ENCODE measurements at regions not wholly inside any gene's neighbourhood (a gene's known extent, or its start where the extent isn't known, plus 50 kb on each side); places are given as distances from the start of the nearest gene placed in this dataset.

DNA sequence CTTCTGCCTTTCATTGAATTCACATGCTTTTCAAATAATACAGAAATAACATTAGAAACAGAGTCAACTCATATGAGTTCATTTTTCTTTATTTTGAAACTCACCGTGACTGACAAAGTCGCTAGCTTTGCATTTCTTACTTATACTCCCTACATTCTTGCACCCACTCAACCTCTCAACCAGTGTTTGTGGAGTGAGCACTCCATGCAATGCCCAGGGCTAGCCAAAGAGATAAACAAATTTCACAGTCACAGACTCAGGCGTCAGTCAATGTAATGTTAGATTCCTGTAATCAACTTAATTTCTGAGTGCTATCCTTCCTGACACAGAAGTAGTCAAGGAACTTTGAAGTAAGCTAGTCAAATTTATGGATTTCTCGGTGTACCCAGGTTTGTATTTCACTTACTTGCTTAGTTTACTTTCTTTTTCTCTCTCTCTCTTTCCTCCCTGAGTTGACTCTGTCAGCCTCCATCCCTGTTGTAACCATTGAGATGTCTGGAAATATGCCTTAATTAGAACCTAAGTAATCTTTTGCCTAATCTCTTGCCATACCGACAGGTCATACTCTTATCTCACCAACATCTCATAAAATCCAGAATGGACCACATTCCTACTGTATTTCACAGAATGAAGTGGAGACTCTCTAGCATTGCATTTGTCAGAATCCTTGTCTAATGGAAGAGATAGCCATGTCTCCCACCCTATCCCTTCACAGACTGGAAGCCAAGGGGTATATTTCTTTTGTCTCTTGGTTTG lies 413.0 kb downstream of the AEBP2 start:
- DNase-seq (ENCODE audit: low read depth, low spot score) = no peak
- TF ChIP-seq EZH2 (IDR thresholded peaks at IDR 0.05) (no peak), POLR2AphosphoS5 (IDR thresholded peaks at IDR 0.05; ENCODE audit: borderline replicate concordance, low read depth, low read length) (no peak), FOXP2 (optimal IDR thresholded peaks at IDR 0.05; ENCODE audit: control extremely low read depth, extremely low read length, insufficient read depth) (no peak)
- H3K4me3 ChIP-seq = no peak overlapping the region
- no peak overlapping the region for H3K27ac ChIP-seq
- H3K9ac ChIP-seq (ENCODE audit: insufficient read length) = no peak overlapping the region
- no peaks in the 10 kb centered on the region for H3K9me3 ChIP-seq (ENCODE audit: low read depth, low read length)
- H3K36me3 ChIP-seq (ENCODE audit: insufficient read depth, low read length) = no peaks in the 10 kb centered on the region

DNA sequence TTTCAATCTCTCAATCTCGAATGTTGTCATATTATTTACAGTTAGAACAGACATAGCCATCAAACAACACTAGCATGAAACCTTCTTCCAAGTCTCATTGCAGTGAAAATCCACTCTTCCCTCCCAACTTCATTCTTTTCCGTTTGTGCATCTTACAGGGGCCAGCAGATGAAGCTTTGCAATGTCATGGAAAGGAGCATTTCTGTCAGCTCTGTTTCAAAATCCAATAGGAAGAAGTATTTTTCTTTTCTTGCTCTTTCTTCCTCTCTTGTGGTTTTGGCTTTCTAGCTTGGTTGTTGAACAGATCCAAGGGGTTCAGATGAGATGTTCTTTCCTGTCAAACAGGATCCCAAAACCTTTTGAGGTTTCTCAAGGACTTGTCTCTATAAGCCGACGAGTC lies 416.6 kb downstream of the AEBP2 start:
- no peak for TF ChIP-seq FOXP2 (optimal IDR thresholded peaks at IDR 0.05; ENCODE audit: control extremely low read depth, extremely low read length, insufficient read depth)
- TF ChIP-seq POLR2AphosphoS5 (IDR thresholded peaks at IDR 0.05; ENCODE audit: borderline replicate concordance, low read depth, low read length) = no peak
- TF ChIP-seq EZH2 (IDR thresholded peaks at IDR 0.05) = no peak
- no peaks in the 10 kb centered on the region for H3K36me3 ChIP-seq (ENCODE audit: insufficient read depth, low read length)
- DNase-seq (ENCODE audit: low read depth, low spot score) = no peak
- no peak overlapping the region for H3K9ac ChIP-seq (ENCODE audit: insufficient read length)
- H3K9me3 ChIP-seq (ENCODE audit: low read depth, low read length) = no peaks in the 10 kb centered on the region
- H3K27ac ChIP-seq = no peak overlapping the region
- no peak overlapping the region for H3K4me3 ChIP-seq

DNA sequence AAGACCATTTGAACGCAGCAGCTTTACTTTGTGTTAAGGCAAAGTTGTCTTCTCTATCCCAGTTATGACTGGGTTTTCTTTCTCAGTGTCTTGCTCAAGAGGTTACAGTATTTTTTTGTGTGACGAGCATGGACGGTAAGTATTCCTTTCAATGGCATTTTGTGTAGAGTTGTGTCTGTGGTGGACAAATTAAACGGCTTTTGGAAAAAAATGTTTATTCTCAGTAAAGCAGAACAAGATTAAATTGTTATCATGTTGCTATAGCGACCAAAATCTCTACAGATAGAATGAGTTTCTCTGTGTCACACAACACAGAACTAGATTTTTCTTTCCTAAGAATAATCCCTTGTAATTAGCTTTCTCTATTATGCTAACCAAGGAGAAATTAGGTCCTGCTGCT lies 417.1 kb downstream of the AEBP2 start:
- TF ChIP-seq EZH2 (IDR thresholded peaks at IDR 0.05) = no peak
- no peak for TF ChIP-seq POLR2AphosphoS5 (IDR thresholded peaks at IDR 0.05; ENCODE audit: borderline replicate concordance, low read depth, low read length)
- no peak for TF ChIP-seq FOXP2 (optimal IDR thresholded peaks at IDR 0.05; ENCODE audit: control extremely low read depth, extremely low read length, insufficient read depth)
- Histone ChIP-seq H3K36me3 (ENCODE audit: insufficient read depth, low read length) (no peaks in the 10 kb centered on the region), H3K4me3 (no peak overlapping the region), H3K9me3 (ENCODE audit: low read depth, low read length) (no peaks in the 10 kb centered on the region), H3K9ac (ENCODE audit: insufficient read length) (no peak overlapping the region), H3K27ac (no peak overlapping the region)
- DNase-seq (ENCODE audit: low read depth, low spot score) = no peak

DNA sequence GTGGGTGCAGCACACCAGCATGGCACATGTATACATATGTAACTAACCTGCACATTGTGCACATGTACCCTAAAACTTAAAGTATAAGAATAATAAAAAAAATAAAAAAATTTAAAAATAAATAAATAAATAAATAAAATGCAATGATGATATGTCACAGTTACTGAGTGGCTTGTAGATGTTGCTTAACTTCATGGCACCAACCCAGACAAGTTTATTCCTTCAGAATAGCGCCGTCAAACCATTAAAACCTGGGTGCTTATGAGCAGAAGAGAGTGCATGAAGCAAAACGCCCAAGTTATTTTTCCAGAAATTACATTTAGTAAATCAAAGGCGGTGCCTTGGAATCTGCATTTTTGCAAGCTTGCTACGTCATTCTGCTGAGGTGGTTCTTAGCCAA lies 417.9 kb downstream of the AEBP2 start:
- DNase-seq (ENCODE audit: low read depth, low spot score) = no peak
- H3K4me3 ChIP-seq = no peak overlapping the region
- no peak for TF ChIP-seq POLR2AphosphoS5 (IDR thresholded peaks at IDR 0.05; ENCODE audit: borderline replicate concordance, low read depth, low read length)
- TF ChIP-seq EZH2 (IDR thresholded peaks at IDR 0.05) = no peak
- TF ChIP-seq FOXP2 (optimal IDR thresholded peaks at IDR 0.05; ENCODE audit: control extremely low read depth, extremely low read length, insufficient read depth) = no peak

DNA sequence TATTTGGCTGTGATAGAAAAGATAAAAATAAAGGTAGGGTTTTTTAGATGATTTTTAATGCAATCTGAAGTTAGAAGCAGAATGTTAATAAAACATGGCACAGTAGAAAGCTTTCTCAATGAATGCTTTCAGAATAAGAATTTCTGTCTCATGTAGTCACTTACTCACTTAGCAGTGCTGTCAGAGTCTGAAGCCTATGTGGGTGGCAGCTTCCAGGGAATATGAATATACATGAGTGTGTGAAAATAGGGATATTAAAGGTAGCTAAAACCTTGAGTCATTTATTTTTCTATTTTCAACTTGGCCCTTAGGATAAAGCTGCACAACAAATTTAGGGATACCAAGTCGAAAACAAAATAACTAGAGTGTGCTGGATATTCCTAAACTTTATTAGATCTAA lies 427.9 kb downstream of the AEBP2 start:
- no peak for DNase-seq (ENCODE audit: low read depth, low spot score)
- TF ChIP-seq EZH2 (IDR thresholded peaks at IDR 0.05) (no peak), POLR2AphosphoS5 (IDR thresholded peaks at IDR 0.05; ENCODE audit: borderline replicate concordance, low read depth, low read length) (no peak), FOXP2 (optimal IDR thresholded peaks at IDR 0.05; ENCODE audit: control extremely low read depth, extremely low read length, insufficient read depth) (no peak)
- no peaks in the 10 kb centered on the region for H3K9me3 ChIP-seq (ENCODE audit: low read depth, low read length)
- H3K9ac ChIP-seq (ENCODE audit: insufficient read length) = no peak overlapping the region
- H3K36me3 ChIP-seq (ENCODE audit: insufficient read depth, low read length) = no peaks in the 10 kb centered on the region
- H3K27ac ChIP-seq = no peak overlapping the region
- no peak overlapping the region for H3K4me3 ChIP-seq

More for the DNA sequence above, 417.9 kb downstream of the AEBP2 start:
- Histone ChIP-seq H3K27ac (no peak overlapping the region), H3K9ac (ENCODE audit: insufficient read length) (no peak overlapping the region), H3K9me3 (ENCODE audit: low read depth, low read length) (no peaks in the 10 kb centered on the region), H3K36me3 (ENCODE audit: insufficient read depth, low read length) (no peaks in the 10 kb centered on the region)

DNA sequence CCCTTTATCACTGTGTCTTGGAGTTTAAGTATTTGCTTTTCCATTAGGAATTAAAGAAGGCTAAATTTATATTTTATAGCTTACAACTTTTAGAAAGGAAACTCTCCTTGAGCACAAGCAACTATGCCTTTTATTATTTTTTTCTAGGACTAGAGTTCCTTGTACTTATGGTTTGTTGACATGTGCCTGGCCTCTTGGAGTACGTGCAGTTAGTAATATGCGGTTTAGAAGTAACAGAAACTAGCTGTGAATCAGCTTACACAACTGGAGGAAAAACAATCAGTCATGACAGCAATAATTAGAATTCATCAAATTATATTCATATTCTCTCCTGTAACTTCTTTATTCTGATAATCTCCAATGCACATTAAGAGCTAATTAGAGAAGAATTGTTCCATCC lies 428.7 kb downstream of the AEBP2 start:
- Histone ChIP-seq H3K4me3 (no peak overlapping the region), H3K27ac (no peak overlapping the region), H3K9ac (ENCODE audit: insufficient read length) (no peak overlapping the region), H3K36me3 (ENCODE audit: insufficient read depth, low read length) (no peaks in the 10 kb centered on the region), H3K9me3 (ENCODE audit: low read depth, low read length) (no peaks in the 10 kb centered on the region)
- TF ChIP-seq POLR2AphosphoS5 (IDR thresholded peaks at IDR 0.05; ENCODE audit: borderline replicate concordance, low read depth, low read length) (no peak), FOXP2 (optimal IDR thresholded peaks at IDR 0.05; ENCODE audit: control extremely low read depth, extremely low read length, insufficient read depth) (no peak), EZH2 (IDR thresholded peaks at IDR 0.05) (no peak)
- DNase-seq (ENCODE audit: low read depth, low spot score) = no peak

DNA sequence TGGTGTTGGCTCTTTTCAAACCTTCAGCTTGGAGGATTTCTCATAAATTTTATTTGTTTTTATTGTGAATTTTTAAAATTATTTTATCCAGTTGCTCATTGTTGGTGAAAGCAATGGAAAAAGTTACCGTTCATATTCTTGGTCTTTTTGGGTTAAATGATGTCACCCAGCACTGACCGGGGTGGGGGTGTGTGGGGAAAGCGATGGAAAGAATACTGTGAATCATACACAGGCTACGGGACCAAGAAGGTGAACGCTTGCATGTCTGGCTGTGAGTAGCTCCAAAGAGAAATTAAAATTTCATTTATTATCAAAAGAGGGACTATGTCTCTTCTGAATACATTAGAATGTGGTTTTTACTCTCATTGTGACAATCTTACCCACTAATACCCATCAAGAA lies 430.1 kb downstream of the AEBP2 start:
- no peak for DNase-seq (ENCODE audit: low read depth, low spot score)
- TF ChIP-seq FOXP2 (optimal IDR thresholded peaks at IDR 0.05; ENCODE audit: control extremely low read depth, extremely low read length, insufficient read depth) (no peak), POLR2AphosphoS5 (IDR thresholded peaks at IDR 0.05; ENCODE audit: borderline replicate concordance, low read depth, low read length) (no peak), EZH2 (IDR thresholded peaks at IDR 0.05) (no peak)
- H3K9ac ChIP-seq (ENCODE audit: insufficient read length) = no peak overlapping the region
- H3K4me3 ChIP-seq = no peak overlapping the region
- no peak overlapping the region for H3K27ac ChIP-seq
- H3K36me3 ChIP-seq (ENCODE audit: insufficient read depth, low read length) = no peaks in the 10 kb centered on the region
- no peaks in the 10 kb centered on the region for H3K9me3 ChIP-seq (ENCODE audit: low read depth, low read length)

DNA sequence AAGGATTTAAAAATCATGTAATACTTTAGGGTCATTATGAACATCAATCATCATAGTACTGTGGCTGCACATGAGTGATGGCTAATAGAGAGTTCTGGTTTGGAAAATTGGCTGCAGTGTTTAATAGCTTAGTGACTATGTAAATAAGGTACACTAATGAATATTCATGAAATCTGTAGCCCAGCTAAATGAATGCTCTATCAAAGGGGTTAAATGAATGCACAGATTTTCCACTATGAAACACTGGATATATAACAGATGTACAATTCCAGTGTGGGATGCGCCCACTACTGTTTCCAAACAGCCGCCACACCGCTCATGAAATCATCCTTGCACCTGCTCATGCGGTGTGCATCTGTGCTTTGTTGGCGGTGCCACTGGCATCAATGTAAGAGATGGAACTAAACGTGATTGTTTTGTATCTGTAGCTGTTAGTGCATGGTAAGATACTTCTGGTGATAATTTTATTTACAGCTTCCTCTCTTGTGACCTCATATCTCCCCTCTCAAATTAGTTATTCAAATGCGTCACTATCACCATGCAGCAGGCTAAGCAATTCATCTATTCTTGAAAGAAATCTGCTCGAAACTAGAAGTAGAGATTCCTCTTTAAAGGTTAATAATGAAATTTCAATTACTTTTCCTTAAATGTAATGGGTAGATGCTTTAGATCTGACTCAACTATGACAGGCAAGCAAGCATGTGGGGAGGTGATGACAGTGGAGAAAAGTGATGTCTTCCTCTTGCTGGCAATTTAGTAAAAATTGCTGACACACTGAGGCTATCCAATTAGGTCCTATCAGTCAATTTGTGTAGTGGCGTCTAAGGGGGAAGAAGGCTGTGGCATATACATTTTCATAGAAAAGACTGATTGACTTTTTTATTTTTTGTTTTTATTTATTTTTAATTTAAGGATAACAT lies 433.6 kb downstream of the AEBP2 start:
- no peak overlapping the region for H3K27ac ChIP-seq
- H3K9me3 ChIP-seq (ENCODE audit: low read depth, low read length) = no peaks in the 10 kb centered on the region
- no peak for TF ChIP-seq EZH2 (IDR thresholded peaks at IDR 0.05)
- no peak for TF ChIP-seq FOXP2 (optimal IDR thresholded peaks at IDR 0.05; ENCODE audit: control extremely low read depth, extremely low read length, insufficient read depth)
- DNase-seq (ENCODE audit: low read depth, low spot score) = no peak
- H3K36me3 ChIP-seq (ENCODE audit: insufficient read depth, low read length) = no peaks in the 10 kb centered on the region
- no peak overlapping the region for H3K4me3 ChIP-seq
- no peak overlapping the region for H3K9ac ChIP-seq (ENCODE audit: insufficient read length)
